HG02852 (cell line): ENCODE measurements at regions not wholly inside any gene's neighbourhood (a gene's known extent, or its start where the extent isn't known, plus 50 kb on each side); places are given as distances from the start of the nearest gene placed in this dataset.
"Not testable (repeated sequence)": the region's sequence is repeated elsewhere in the genome, so short reads cannot be mapped to it uniquely, and the experiment has no call there.

Experiments used
- ATAC-seq: cut with Tn5 transposase; IDR thresholded peaks from one replicate; pipeline ENCODE4 v1.9.1; 2021; ENCODE audit warnings: mild to moderate bottlenecking, moderate library complexity; ENCODE audit not compliant: unreplicated experiment

GRCh38 chr6:40160826-40161225, 226.6 kb upstream of the MOCS1 start:
- ATAC-seq: no peak

- no peak for ATAC-seq
Observed at GRCh38 chr6:40159865-40160264, 225.6 kb upstream of the MOCS1 start.

DNA sequence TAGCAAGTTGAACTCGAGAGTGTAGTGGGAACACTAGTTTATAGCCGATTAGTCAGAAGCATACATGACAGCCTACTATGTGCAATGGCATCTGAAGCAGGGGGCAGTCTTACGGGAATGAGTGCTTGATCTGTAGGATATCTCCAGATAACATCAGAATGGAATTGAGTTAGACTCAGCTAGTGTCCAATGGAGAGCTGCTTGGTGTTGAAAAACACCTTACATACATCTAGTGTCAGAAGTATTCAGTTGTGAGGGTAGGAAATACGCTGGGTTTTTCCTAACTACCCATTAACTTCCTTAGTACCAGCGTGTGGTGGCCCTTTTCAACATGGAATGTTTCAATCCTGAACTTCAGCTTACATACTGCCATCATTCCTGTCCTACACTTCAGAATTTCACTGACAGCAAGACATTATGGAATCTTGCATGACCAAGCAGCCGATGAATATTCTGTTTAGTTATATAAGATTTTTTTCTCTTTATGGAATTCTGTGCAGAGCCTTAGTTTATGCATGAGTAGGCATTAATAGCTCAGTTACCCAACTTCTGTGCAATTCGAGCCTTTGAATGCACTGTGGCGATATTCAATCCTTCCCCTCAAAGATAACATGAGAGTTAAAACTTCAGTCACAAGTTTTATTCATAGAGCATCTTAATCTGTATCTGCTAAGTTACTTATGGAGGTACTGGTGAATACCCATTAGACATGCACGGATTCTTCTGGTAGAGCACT, 218.6 kb upstream of the MOCS1 start:
- no peak for ATAC-seq

- no peak for ATAC-seq
Observed at GRCh38 chr6:40152196-40152595, 217.9 kb upstream of the MOCS1 start.

DNA sequence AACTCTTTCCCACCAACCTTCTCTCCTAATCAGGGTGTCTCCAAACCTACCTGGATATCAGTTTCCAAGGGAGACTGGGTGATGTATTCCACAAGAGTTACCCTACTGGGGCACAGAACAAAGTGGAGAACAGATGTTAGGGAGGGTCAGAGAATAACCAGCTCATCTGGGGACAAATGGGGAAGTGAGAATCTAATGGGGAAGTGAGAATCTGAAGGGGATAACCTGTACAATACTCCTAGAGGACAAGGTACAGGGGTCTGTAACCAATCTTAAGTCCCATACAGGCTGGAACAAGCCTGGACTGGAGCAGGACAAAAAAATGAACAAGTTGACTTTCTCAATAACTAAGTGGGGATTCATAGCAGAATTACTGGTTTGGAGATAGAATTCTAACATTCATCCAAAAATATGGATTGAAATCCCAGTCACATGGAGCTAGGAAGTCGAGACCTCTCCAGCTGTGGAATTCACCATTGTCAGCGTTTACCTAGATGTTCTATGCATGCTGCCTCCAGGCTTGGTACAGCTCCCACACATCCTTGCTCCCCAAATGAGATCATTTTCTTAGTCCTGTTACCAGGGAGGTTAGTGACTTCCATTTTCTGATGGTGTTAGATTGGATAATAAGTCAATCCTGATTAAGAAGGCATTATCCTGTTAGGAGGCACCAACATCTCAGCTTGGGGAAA, 214.8 kb upstream of the MOCS1 start:
- ATAC-seq: peak; percentile 98

DNA sequence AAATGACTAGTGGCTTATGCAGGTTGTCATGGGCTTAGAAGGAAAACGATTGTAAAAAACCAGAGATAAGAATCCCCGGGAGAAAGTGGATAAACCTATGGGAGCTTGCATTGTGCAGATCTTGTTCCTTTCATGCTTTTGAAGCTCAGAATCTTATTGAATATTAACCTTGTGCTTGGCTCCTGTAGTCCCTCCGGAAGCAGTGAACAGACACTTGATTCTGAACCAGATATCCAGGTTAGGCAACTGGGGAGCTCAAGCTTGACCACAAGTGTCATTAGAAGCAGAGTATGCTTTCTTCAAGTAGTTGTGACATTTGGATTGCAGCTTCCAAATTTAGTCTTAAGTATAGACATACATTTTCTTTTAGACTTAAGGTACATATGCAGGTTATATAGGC, 212.6 kb upstream of the MOCS1 start:
- ATAC-seq: no peak

DNA sequence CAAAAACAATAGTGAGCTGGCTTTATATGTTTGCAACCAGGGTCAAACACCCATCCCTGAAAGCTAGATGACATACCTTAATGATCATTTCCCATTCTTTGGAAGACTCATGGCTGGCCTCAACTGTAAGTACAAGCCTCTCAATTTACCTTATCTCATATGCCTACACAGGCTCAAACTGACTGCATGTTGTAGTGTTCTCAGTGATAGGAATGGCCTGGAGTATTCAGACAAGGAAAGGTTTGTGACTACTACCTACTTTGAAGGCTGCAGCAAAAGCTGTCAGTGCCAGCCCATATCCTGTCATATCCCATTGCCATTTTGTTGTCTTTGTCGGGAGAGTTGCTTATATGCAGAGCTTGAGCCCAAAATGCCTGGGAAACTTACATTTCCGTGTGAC, 205.2 kb upstream of the MOCS1 start:
- no peak for ATAC-seq

DNA sequence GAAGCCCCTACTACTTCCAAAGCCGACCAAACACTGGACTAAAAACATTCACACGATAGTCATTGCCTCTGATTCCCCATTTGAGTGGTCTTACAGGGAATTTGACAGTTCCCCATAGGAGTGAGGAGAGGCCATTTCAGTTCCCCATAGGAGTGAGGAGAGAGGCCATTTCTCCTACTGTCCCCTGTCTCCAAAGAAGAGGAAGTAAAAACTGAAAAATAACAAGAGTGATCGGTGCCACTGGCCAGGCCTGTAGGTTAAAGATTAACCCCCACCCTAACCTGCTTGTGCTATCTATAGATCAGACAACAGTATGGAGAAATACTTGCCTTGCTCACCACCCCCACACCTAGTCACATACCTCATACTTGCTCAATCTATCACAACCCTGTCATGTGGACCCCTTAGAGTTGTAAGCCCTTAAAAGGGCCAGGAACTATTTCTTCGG, 204.0 kb upstream of the MOCS1 start:
- ATAC-seq: no peak

DNA sequence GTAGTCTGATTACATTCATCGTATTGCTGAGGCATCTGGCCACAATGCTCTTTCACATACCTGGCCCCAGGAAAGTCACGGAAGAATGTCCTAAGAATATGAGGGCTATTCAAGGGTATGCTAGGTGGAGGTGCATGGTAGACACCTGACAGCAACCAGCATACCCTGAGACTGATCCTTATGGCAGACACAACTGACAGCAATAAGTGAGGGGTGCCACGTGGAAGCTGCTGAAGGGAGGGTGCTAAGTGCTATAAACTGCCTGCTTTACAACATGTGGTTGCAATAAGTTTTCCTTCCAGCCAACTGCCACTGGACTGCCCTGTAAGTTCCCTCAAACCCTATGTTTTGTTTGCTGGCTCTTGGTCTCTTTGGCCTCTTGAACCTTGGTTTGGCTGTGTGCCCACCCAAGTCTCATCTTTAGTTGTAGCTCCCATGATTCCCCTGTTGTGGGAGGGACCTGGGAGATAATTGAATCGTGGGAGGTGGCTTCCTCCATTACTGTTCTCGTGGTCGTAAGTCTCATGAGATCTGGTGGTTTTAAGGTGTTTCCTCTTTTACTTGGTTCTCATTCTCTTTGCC, 201.3 kb upstream of the MOCS1 start:
- no peak for ATAC-seq

GRCh38 chr6:40133981-40134380, 199.7 kb upstream of the MOCS1 start:
- ATAC-seq: not testable (repeated sequence)

DNA sequence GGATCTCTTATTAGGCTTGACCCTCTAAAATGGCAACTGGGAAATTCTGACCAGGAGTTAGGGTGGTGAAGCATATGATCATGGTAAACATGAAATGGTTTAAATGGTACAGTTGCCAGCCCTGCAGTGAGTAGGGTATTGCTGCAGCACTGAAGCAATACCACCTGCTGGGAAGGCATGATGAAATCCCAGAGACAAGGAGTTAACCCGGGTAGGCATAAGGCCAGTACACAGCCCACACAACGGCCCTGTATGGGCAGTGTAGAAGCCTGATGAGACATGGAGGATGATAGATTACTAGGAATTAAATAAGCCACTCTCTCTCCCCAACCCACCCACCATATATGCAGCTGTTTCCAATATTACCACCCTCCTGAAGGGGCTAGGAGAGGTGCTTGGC, 197.4 kb upstream of the MOCS1 start:
- ATAC-seq: no peak

- no peak for ATAC-seq
Observed at GRCh38 chr6:40128127-40128526, 193.9 kb upstream of the MOCS1 start.

DNA sequence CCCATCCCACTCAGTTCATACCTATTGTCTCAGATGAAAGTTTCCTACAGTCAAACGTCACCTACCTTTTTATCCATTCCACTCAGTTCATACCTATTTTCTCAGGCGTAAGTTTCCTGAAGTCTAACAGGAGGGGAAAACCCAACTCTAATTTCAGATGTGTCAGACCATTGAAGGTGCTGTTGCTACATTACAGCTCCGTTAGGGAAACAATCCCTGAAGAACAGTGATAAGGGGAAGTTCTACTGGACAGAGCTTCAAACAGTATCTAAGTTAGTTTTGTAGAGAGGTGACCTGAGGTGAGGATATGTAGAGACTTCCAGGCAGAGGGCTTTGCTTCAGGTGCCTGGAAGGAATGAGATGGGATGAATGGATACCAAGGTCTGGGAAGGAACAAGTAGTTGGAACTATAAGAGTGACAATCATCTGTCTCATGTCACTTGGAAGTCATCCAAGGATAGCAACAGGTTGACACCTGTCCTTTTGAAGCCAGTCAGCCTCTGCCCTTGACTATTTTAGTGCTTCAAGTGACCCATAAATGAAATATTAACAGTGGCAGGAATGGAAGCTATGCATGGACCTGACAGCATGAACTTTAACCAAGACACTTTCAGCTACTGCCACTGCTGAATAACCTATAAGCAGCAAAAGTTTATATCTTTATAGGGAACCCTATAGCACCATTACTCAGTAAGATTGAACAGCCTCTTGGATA, 191.6 kb upstream of the MOCS1 start:
- no peak for ATAC-seq

DNA sequence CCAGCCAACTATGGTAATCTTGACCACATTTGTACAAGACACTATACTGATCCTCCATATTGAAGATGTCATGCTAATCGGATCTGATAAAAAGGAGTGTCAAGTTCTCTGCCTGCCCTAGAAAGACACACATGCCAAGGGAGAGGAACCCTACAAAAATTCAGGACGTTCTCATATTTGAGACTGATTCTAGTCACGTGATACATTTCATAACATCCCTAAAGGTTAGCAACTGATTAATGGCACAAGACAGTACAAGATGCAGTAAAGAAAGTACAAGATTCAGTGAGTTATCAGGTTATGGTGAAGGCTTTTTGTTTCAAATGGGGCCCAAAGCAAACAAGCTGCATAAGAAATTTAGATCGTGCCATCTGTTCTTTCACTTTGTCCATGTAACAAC, 190.7 kb upstream of the MOCS1 start:
- no peak for ATAC-seq

- ATAC-seq: no peak
Observed at GRCh38 chr6:40116832-40117231, 182.6 kb upstream of the MOCS1 start.

GRCh38 chr6:40112350-40112749, 178.1 kb upstream of the MOCS1 start:
- no peak for ATAC-seq

DNA sequence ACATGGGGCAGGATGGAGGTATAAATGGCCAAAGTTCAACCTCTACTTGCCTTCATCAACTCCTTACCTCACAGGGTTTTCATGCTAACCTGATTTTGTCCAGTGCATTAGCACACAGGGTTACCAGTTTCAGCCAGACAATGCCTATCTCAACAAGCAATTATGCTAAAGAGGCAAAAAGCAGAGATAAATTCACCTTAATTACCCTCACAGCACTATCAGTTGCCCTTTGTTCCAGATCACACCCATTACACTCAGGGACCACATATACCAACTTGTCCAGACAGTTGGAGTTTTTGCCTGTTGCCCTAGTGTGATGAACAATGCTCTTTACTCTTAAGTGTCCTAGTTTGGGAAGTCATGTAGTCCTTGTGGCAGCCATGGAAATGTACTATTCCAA, 174.5 kb upstream of the MOCS1 start:
- no peak for ATAC-seq

- no peak for ATAC-seq
Observed at GRCh38 chr6:40106840-40107239, 172.6 kb upstream of the MOCS1 start.

DNA sequence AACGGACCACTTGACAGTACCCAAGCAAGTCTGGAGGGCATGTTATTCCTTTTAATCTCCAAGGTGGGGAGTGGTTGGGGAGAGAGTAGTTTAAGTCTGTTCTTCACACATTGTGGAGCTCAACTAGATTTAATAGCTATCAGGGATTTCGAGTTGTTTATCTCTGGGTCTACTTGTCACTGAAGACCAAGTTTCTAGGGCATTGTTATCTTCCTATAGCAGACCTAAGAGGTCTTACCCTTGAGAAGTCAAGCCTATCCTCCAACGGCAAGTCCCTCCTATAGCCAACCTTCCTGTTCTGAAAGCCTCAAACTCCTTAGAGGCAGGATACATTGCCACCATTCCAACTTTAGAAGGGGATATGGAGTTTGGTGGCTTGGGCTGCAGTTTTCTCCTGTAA, 164.5 kb upstream of the MOCS1 start:
- no peak for ATAC-seq

DNA sequence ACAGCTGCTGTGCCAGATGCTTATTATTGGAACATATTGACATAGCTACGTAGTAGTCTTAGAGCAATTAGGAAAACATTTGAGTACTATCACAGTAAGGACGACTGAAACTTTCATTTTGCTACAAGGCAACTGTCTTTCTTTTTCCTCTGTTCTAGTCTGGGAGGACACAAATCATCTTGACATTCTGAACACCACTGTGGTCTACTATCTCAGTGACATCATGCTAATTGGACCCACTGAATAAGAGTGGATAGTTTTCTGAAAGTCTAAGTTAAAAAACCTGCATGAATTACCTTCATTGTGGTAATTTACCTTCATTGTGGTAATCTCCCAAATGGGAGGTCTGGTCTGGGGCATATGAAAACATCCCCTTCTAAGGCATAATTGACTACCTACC, 163.3 kb upstream of the MOCS1 start:
- no peak for ATAC-seq

GRCh38 chr6:40083141-40083920, 149.1 kb upstream of the MOCS1 start:
- no peak for ATAC-seq
